ENCODE measurements at regions not wholly inside any gene's neighbourhood (a gene's known extent, or its start where the extent isn't known, plus 50 kb on each side); places are given as distances from the start of the nearest gene placed in this dataset.

- DNase-seq: no peak
These were observed 50.6 kb upstream of the SMNDC1 start for GRCh38 chr10:110355141-110355831.

- DNase-seq: no peak
These were observed 51.4 kb upstream of the SMNDC1 start for GRCh38 chr10:110355922-110356627.

GRCh38 chr10:110356628-110357245, 52.0 kb upstream of the SMNDC1 start:
- peak; percentile 85 for DNase-seq

GRCh38 chr10:110357252-110357780, 52.6 kb upstream of the SMNDC1 start:
- DNase-seq: peak; percentile 76

- DNase-seq: no peak
These were observed 53.2 kb upstream of the SMNDC1 start for GRCh38 chr10:110357871-110358270.

- no peak for DNase-seq
These were observed 53.6 kb upstream of the SMNDC1 start for GRCh38 chr10:110358278-110358677.

GRCh38 chr10:110358869-110359629, 54.3 kb upstream of the SMNDC1 start:
- peak; percentile 47 for DNase-seq

- DNase-seq: no peak
These were observed 56.2 kb upstream of the SMNDC1 start for GRCh38 chr10:110360857-110361474.

- DNase-seq: no peak
These were observed 57.2 kb upstream of the SMNDC1 start for GRCh38 chr10:110361800-110362456.

- peak; percentile 57 for DNase-seq
These were observed 59.1 kb upstream of the SMNDC1 start for GRCh38 chr10:110363572-110364411.

- no peak for DNase-seq
These were observed 59.8 kb upstream of the SMNDC1 start for GRCh38 chr10:110364531-110364937.

- no peak for DNase-seq
These were observed 60.8 kb upstream of the SMNDC1 start for GRCh38 chr10:110365356-110366143.

GRCh38 chr10:110366635-110367034, 61.9 kb upstream of the SMNDC1 start:
- no peak for DNase-seq

GRCh38 chr10:110368002-110368401, 63.3 kb upstream of the SMNDC1 start:
- DNase-seq: peak; percentile 68

GRCh38 chr10:110368556-110368955, 63.8 kb upstream of the SMNDC1 start:
- DNase-seq: no peak

GRCh38 chr10:110370006-110370405, 65.3 kb upstream of the SMNDC1 start:
- no peak for DNase-seq

GRCh38 chr10:110372656-110373055, 67.9 kb upstream of the SMNDC1 start:
- DNase-seq: peak; percentile 51

- no peak for DNase-seq
These were observed 68.3 kb upstream of the SMNDC1 start for GRCh38 chr10:110373059-110373458.

- no peak for DNase-seq
These were observed 69.3 kb upstream of the SMNDC1 start for GRCh38 chr10:110373857-110374654.

Measured in dermis blood vessel endothelial cell (primary cell).